Coronary artery (tissue), 2 donors: ENCODE measurements at regions not wholly inside any gene's neighbourhood (a gene's known extent, or its start where the extent isn't known, plus 50 kb on each side); places are given as distances from the start of the nearest gene placed in this dataset.
A peak's percentile ranks its signal among the peaks of the same experiment; 100 is the strongest.

Experiments
- DNase-seq: peaks from one replicate; pipeline ENCODE4 v3.0.0-alpha.2; 2017; ENCODE audit warnings: low spot score
- H3K27ac ChIP-seq, 2 donors: fragments of 200-600 bp; sonication (generic); one replicate each; pipeline ENCODE4 v1.5.1; 2016 to 2019
- H3K4me3 ChIP-seq: fragments of 200-600 bp; sonication (generic); 2 replicates; pipeline ENCODE4 v1.5.1; 2016; ENCODE audit warnings: mild to moderate bottlenecking, moderate library complexity
- CTCF ChIP-seq: fragments of 200-600 bp; sonication (generic); IDR thresholded peaks from one replicate; pipeline ENCODE4 v1.5.1; 2019; ENCODE audit warnings: antibody characterized with exemption

- Histone ChIP-seq H3K27ac (peak overlapping the region; percentile 52 to 83), H3K4me3 (peak overlapping the region; percentile 68)
- DNase-seq, result no peak
- TF ChIP-seq CTCF, result no peak
Measured at GRCh38 chr6:6724539-6725467, 136.3 kb downstream of the LY86 start.

- DNase-seq, result no peak
- no peak overlapping the region for H3K4me3 ChIP-seq
- H3K27ac ChIP-seq, result peak overlapping the region in 1 of 2 donors; percentile 83
- TF ChIP-seq CTCF, result no peak
Measured at GRCh38 chr6:6725468-6726209, 137.1 kb downstream of the LY86 start.

- no peak for DNase-seq
- Histone ChIP-seq H3K4me3 (no peak overlapping the region), H3K27ac (no peak overlapping the region)
- no peak for TF ChIP-seq CTCF
Measured at GRCh38 chr6:6728169-6728941, 139.8 kb downstream of the LY86 start.

GRCh38 chr6:6729971-6730370, 141.5 kb downstream of the LY86 start:
- DNase-seq, result no peak
- TF ChIP-seq CTCF, result no peak
- Histone ChIP-seq H3K4me3 (no peak overlapping the region), H3K27ac (no peak overlapping the region)

- no peak for DNase-seq
- Histone ChIP-seq H3K27ac (no peak overlapping the region), H3K4me3 (no peak overlapping the region)
- no peak for TF ChIP-seq CTCF
Measured at GRCh38 chr6:6730831-6731230, 142.3 kb downstream of the LY86 start.

- H3K4me3 ChIP-seq, result no peak overlapping the region
- no peak for TF ChIP-seq CTCF
- no peak for DNase-seq
- no peak overlapping the region for H3K27ac ChIP-seq
Measured at GRCh38 chr6:6734479-6735465, 146.3 kb downstream of the LY86 start.
